ENCODE measurements at regions not wholly inside any gene's neighbourhood (a gene's known extent, or its start where the extent isn't known, plus 50 kb on each side); places are given as distances from the start of the nearest gene placed in this dataset.
"Not testable (repeated sequence)": the region's sequence is repeated elsewhere in the genome, so short reads cannot be mapped to it uniquely, and the experiment has no call there.

DNA sequence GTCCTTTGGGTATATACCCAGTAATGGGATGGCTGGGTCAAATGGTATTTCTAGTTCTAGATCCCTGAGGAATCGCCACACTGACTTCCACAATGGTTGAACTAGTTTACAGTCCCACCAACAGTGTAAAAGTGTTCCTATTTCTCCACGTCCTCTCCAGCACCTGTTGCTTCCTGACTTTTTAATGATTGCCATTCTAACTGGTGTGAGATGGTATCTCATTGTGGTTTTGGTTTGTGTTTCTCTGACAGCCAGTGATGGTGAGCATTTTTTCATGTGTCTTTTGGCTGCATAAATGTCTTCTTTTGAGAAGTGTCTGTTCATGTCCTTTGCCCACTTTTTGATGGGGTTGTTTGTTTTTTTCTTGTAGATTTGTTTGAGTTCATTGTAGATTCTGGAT lies 63.4 kb upstream of the PTPDC1 start:
- TF ChIP-seq CTCF (IDR thresholded peaks at IDR 0.05 in 8 of 11, conservative IDR thresholded peaks at IDR 0.05 in 3 of 11); POLR2A (IDR thresholded peaks at IDR 0.05); POLR2AphosphoS5 (IDR thresholded peaks at IDR 0.05): not testable (repeated sequence)
